ENCODE measurements at regions not wholly inside any gene's neighbourhood (a gene's known extent, or its start where the extent isn't known, plus 50 kb on each side); places are given as distances from the start of the nearest gene placed in this dataset.

- Histone ChIP-seq H4K8ac (ENCODE audit: low read depth in 2 of 2, low read length in 2 of 2) (no peak overlapping the region), H3K4ac (ENCODE audit: low read depth, low read length) (no peak overlapping the region), H3K23ac (ENCODE audit: low read depth, low read length) (no peak overlapping the region), H2BK20ac (ENCODE audit: low read depth, low read length) (no peak overlapping the region), H4K91ac (ENCODE audit: insufficient read depth, low read depth, low read length) (no peak overlapping the region), H3K9me3 (ENCODE audit: control insufficient read depth, insufficient read depth, low read length) (0 out of 2 replicates have a peak, but pooled peaks cover 4% of the 10 kb centered on the region), H3K27ac (ENCODE audit: insufficient read depth, low read length) (no peak overlapping the region), H3K9me1 (ENCODE audit: insufficient read depth, low read length) (no peaks in the 10 kb centered on the region), H3K56ac (ENCODE audit: extremely low read depth, insufficient read depth, low read length) (no peak overlapping the region), H3K18ac (ENCODE audit: low read depth, low read length) (no peak overlapping the region), H2AFZ (replicated peaks; ENCODE audit: low read length, poor library complexity) (no peak overlapping the region), H3K79me1 (ENCODE audit: low read depth in 1 of 2, low read length in 2 of 2) (no peaks in the 10 kb centered on the region), H3K36me3 (ENCODE audit: control insufficient read depth, insufficient read depth, low read length) (no peaks in the 10 kb centered on the region), H3K14ac (replicated peaks; ENCODE audit: low read depth, low read length) (no peak overlapping the region), H3K4me3 (ENCODE audit: insufficient read depth, low read depth, low read length) (no peak overlapping the region), H2BK15ac (ENCODE audit: low read depth, low read length) (no peak overlapping the region), H4K20me1 (ENCODE audit: insufficient read depth, low read length) (no peaks in the 10 kb centered on the region), H3K4me1 (ENCODE audit: control insufficient read depth, insufficient read depth, low read length) (no peaks in the 10 kb centered on the region), H2BK5ac (ENCODE audit: low read depth, low read length, poor library complexity, severe bottlenecking) (no peak overlapping the region), H3K9ac (ENCODE audit: low read depth, low read length) (no peak overlapping the region), H2AK5ac (ENCODE audit: low read depth, low read length) (no peak overlapping the region), H2AK9ac (replicated peaks; ENCODE audit: low read depth, low read length, poor library complexity) (no peak overlapping the region), H4K5ac (ENCODE audit: low read depth, low read length) (no peak overlapping the region), H2BK120ac (ENCODE audit: low read depth, low read length) (no peak overlapping the region), H3K4me2 (ENCODE audit: low read depth, low read length) (no peak overlapping the region), H3K27me3 (ENCODE audit: control insufficient read depth, insufficient read depth, low read length) (no peaks in the 10 kb centered on the region)
- ChIA-PET POLR2A (ENCODE audit: unreplicated experiment) (no interaction called here), CTCF (no interaction called here)
- 39% methylated on average over 2 of the region's 5 CpGs; no CpG with 5 or more reads in 1 of the 2 experiments for WGBS, 2 experiments (ENCODE audit: extremely low coverage in 2 of 2, insufficient read length in 1 of 2)
- in situ Hi-C loops (cut with MboI; ENCODE audit: low sequenced_read_pairs), result no loop called here
- BruUV-seq (replicated peaks), result no TSS peak
- no peak for ATAC-seq (ENCODE audit: low read depth)
- dilution Hi-C loops (cut with HindIII; ENCODE audit: low sequenced_read_pairs, unreplicated experiment), result no loop called here
- intact Hi-C loops (cut with micrococcal nuclease), result no loop called here
- no peak for DNase-seq
- TF ChIP-seq BHLHE40 (IDR thresholded peaks at IDR 0.05; ENCODE audit: low read depth, low read length) (no peak), RCOR1 (IDR thresholded peaks at IDR 0.05; ENCODE audit: insufficient replicate concordance, low read length) (no peak), RFX5 (IDR thresholded peaks at IDR 0.05; ENCODE audit: low read depth, low read length) (no peak), NFE2L2 (IDR thresholded peaks at IDR 0.05; ENCODE audit: low read depth, low read length) (no peak), RAD21 (IDR thresholded peaks at IDR 0.05; ENCODE audit: low read length) (no peak), USF2 (IDR thresholded peaks at IDR 0.05; ENCODE audit: low read depth, low read length) (no peak), MAFK (IDR thresholded peaks at IDR 0.05; ENCODE audit: low read depth, low read length) (no peak), MXI1 (IDR thresholded peaks at IDR 0.05; ENCODE audit: borderline replicate concordance, low read depth, low read length) (no peak), CTCF (conservative IDR thresholded peaks at IDR 0.05; ENCODE audit: low read depth, low read length) (no peak), SMC3 (IDR thresholded peaks at IDR 0.05; ENCODE audit: low read depth, low read length) (no peak), CEBPB (IDR thresholded peaks at IDR 0.05; ENCODE audit: low read depth, low read length) (no peak), FOS (IDR thresholded peaks at IDR 0.05; ENCODE audit: low read depth, low read length) (no peak), ELK1 (IDR thresholded peaks at IDR 0.05; ENCODE audit: borderline replicate concordance, low read depth, low read length) (no peak), POLR2A (IDR thresholded peaks at IDR 0.05; ENCODE audit: low read depth, low read length) (no peak), CHD1 (IDR thresholded peaks at IDR 0.05; ENCODE audit: low read depth, low read length) (no peak), MAZ (IDR thresholded peaks at IDR 0.05; ENCODE audit: borderline replicate concordance, low read depth, low read length) (no peak)
Measured at GRCh38 chr10:3375505-3375904, 202.9 kb upstream of the PITRM1 start.
